ENCODE measurements at regions not wholly inside any gene's neighbourhood (a gene's known extent, or its start where the extent isn't known, plus 50 kb on each side); places are given as distances from the start of the nearest gene placed in this dataset.

DNA sequence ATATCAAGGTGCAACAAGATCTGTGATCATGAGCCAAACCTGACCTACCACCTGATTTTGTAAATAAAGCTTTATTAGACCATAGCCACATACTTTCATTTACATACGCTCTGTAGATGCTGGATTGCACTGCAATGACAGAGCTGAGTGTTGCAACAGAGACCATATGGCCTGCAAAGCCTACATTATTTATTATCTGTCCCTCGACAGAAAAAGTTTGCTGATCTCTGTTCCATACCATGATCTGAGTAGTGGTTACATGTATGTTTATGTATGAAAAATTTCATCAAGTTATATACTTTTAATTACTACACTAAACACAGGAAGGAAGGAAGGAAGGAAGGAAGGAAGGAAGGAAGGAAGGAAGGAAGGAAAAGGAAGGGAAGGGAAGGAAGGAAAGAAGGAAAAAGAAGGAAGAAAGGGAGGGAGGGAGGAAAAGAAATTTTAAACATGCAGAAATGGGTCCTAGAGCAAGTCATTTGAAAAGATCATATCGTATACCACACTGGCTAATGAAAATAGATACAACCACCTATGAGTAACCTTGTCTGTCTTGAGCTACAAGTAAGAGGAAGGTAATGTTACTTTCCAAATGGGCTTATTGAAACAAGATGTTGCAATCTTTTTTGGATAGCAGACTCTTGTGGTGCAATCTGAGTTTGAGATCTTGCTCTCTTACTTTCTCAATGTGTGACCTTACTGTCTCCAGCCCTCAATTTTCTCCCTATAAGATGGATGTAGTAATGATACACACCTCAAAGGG lies 441.0 kb downstream of the KIF16B start:
- TF ChIP-seq, protein P1, sequence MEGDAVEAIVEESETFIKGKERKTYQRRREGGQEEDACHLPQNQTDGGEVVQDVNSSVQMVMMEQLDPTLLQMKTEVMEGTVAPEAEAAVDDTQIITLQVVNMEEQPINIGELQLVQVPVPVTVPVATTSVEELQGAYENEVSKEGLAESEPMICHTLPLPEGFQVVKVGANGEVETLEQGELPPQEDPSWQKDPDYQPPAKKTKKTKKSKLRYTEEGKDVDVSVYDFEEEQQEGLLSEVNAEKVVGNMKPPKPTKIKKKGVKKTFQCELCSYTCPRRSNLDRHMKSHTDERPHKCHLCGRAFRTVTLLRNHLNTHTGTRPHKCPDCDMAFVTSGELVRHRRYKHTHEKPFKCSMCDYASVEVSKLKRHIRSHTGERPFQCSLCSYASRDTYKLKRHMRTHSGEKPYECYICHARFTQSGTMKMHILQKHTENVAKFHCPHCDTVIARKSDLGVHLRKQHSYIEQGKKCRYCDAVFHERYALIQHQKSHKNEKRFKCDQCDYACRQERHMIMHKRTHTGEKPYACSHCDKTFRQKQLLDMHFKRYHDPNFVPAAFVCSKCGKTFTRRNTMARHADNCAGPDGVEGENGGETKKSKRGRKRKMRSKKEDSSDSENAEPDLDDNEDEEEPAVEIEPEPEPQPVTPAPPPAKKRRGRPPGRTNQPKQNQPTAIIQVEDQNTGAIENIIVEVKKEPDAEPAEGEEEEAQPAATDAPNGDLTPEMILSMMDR (IDR thresholded peaks at IDR 0.05) = no peak
- TF ChIP-seq POLR2A (IDR thresholded peaks at IDR 0.05) (no peak), POLR2AphosphoS5 (IDR thresholded peaks at IDR 0.05) (no peak), EP300 (IDR thresholded peaks at IDR 0.05) (no peak)

Measured in gastroesophageal sphincter (tissue), 3 donors.